GM12878 (cell line): ENCODE measurements at regions not wholly inside any gene's neighbourhood (a gene's known extent, or its start where the extent isn't known, plus 50 kb on each side); places are given as distances from the start of the nearest gene placed in this dataset.

ENCODE experiments used
- ATAC-seq: fragments of 200-7000 bp; cut with Tn5 transposase; 3 replicates; pipeline ENCODE4 v1.9.1; 2020; ENCODE audit warnings: mild to moderate bottlenecking, moderate library complexity
- BruUV-seq: library from RNA; stranded (reverse); fragments of 400-500 nt; replicated peaks from 2 replicates; lab custom pipeline; 2021; lab: Mats Ljungman, UMichigan
- CTCF ChIA-PET: fragments of 300-600 bp; sonication (Branson Sonifier 250); formaldehyde crosslinking; extraction: SDS; loops from one replicate; lab custom pipeline; 2021; ENCODE audit warnings: inconsistent platforms; lab: Yijun Ruan, JAX
- POLR2A ChIA-PET: fragments of 350-600 bp; formaldehyde crosslinking; extraction: SDS; loops from one replicate; lab custom pipeline; 2021; ENCODE audit warnings: inconsistent platforms; lab: Charles Lee
- RAD21 ChIA-PET: fragments of 300-600 bp; sonication (Branson Sonifier 250); formaldehyde crosslinking; loops from one replicate; lab custom pipeline; 2023; ENCODE audit warnings: antibody characterized with exemption; ENCODE audit not compliant: unreplicated experiment; lab: Charles Lee
- SMC1A ChIA-PET: fragments of 300-600 bp; sonication (Branson Sonifier 250); formaldehyde crosslinking; loops from one replicate; lab custom pipeline; 2023; ENCODE audit not compliant: unreplicated experiment, uncharacterized antibody; lab: Charles Lee
- DNase-seq: peaks from one replicate; pipeline ENCODE4 v3.0.0-alpha.2; 2011; ENCODE audit warnings: low read depth, low spot score
- FAIRE-seq: peaks from 3 replicates; lab custom pipeline; 2011; peaks lifted over from hg19 to GRCh38; lab: Jason Lieb, UNC
- H2AFZ ChIP-seq: 2 replicates; pipeline ENCODE4 v1.6.0; 2011; ENCODE audit warnings: low read depth, low read length, control low read depth; ENCODE audit not compliant: control insufficient read depth
- H3K27ac ChIP-seq: 2 replicates; pipeline ENCODE4 v1.5.1; 2011; ENCODE audit warnings: control low read depth; ENCODE audit not compliant: control insufficient read depth, insufficient read depth
- H3K27me3 ChIP-seq, 2 experiments: replicated peaks in 1 of 2; 2 replicates each; pipeline versions ENCODE4 v1.6.0 to v1.6.1; 2011; ENCODE audit warnings: low read length in 1 of 2; ENCODE audit not compliant: control insufficient read depth in 2 of 2, insufficient read depth in 2 of 2
- H3K36me3 ChIP-seq, 2 experiments: 2 replicates each; pipeline ENCODE4 v1.5.1; 2011; ENCODE audit warnings: low read length in 1 of 2; ENCODE audit not compliant: control insufficient read depth in 2 of 2, insufficient read depth in 2 of 2
- H3K4me1 ChIP-seq: 2 replicates; pipeline ENCODE4 v1.6.1; 2011; ENCODE audit warnings: mild to moderate bottlenecking, low read length, moderate library complexity, mixed read lengths; ENCODE audit not compliant: control insufficient read depth, insufficient read depth
- H3K4me2 ChIP-seq: 2 replicates; pipeline ENCODE4 v1.6.0; 2011; ENCODE audit warnings: control low read depth; ENCODE audit not compliant: control insufficient read depth, insufficient read depth
- H3K4me3 ChIP-seq: fragments of 200-600 bp; sonication (generic); 2 replicates; pipeline ENCODE4 v1.5.1; 2016
- H3K79me2 ChIP-seq: 2 replicates; pipeline ENCODE4 v1.6.0; 2011; ENCODE audit warnings: low read length; ENCODE audit not compliant: control insufficient read depth, insufficient read depth
- H3K9ac ChIP-seq: 2 replicates; pipeline ENCODE4 v1.8.0; 2011; ENCODE audit warnings: low read length, control low read depth, mixed read lengths; ENCODE audit not compliant: control insufficient read depth, insufficient read depth
- H3K9me3 ChIP-seq: replicated peaks from 3 replicates; pipeline ENCODE4 v1.5.1; 2011; ENCODE audit warnings: mild to moderate bottlenecking, low read length; ENCODE audit not compliant: control insufficient read depth, insufficient read depth
- H4K20me1 ChIP-seq: 2 replicates; pipeline ENCODE4 v1.6.0; 2011; ENCODE audit not compliant: control insufficient read depth, insufficient read depth
- BACH1 ChIP-seq: fragments of 450-650 bp; IDR thresholded peaks from 2 replicates; pipeline ENCODE4 v1.6.1; 2017; ENCODE audit warnings: mild to moderate bottlenecking, borderline replicate concordance
- BRCA1 ChIP-seq: IDR thresholded peaks from 2 replicates; pipeline ENCODE4 v1.6.1; 2011; ENCODE audit warnings: low read depth, low read length, improper control_type of control experiment
- CBX3 ChIP-seq: fragments of 200-600 bp; sonication (generic); IDR thresholded peaks from 2 replicates; pipeline ENCODE4 v1.6.1; 2016; ENCODE audit warnings: low read depth, borderline replicate concordance
- FOXK2 ChIP-seq: fragments of 450-650 bp; IDR thresholded peaks from 2 replicates; pipeline ENCODE4 v1.6.1; 2017; ENCODE audit warnings: mild to moderate bottlenecking, moderate library complexity
- GATAD2B ChIP-seq: fragments of 450-650 bp; conservative IDR thresholded peaks from 2 replicates; pipeline ENCODE4 v1.6.1; 2017; ENCODE audit warnings: low read depth, mild to moderate bottlenecking, moderate library complexity
- HDAC6 ChIP-seq: fragments of 200-600 bp; sonication (generic); IDR thresholded peaks from one replicate; pipeline ENCODE4 v1.8.0; 2017; ENCODE audit warnings: antibody characterized with exemption; ENCODE audit not compliant: unreplicated experiment
- HDGF ChIP-seq: fragments of 450-650 bp; IDR thresholded peaks from 2 replicates; pipeline ENCODE4 v1.6.1; 2016; ENCODE audit warnings: antibody characterized with exemption
- IKZF2 ChIP-seq, 2 experiments: fragments of 450-650 bp; IDR thresholded peaks; 2 replicates each; pipeline ENCODE4 v1.6.1; 2017; ENCODE audit warnings: mild to moderate bottlenecking in 2 of 2, moderate library complexity in 2 of 2
- KAT2A ChIP-seq: conservative IDR thresholded peaks from 2 replicates; pipeline ENCODE4 v1.6.1; 2011; ENCODE audit warnings: low read depth, low read length; ENCODE audit not compliant: control insufficient read depth
- MAX ChIP-seq: IDR thresholded peaks from 2 replicates; pipeline ENCODE4 v1.6.1; 2012; ENCODE audit warnings: low read depth, low read length, improper control_type of control experiment
- MTA2 ChIP-seq: fragments of 450-650 bp; IDR thresholded peaks from 2 replicates; pipeline ENCODE4 v1.6.1; 2016; ENCODE audit warnings: low read depth, mild to moderate bottlenecking, moderate library complexity
- NR2C2 ChIP-seq: IDR thresholded peaks from 2 replicates; pipeline ENCODE4 v1.6.1; 2011; ENCODE audit warnings: borderline replicate concordance, low read depth; ENCODE audit not compliant: control insufficient read depth, insufficient read length
- POLR2A ChIP-seq: IDR thresholded peaks from 2 replicates; pipeline ENCODE4 v1.6.1; 2011; ENCODE audit warnings: low read depth, mild to moderate bottlenecking, low read length
- RAD51 ChIP-seq: fragments of 450-650 bp; IDR thresholded peaks from 2 replicates; pipeline ENCODE4 v1.6.1; 2016; ENCODE audit warnings: moderate library complexity, mild to moderate bottlenecking, inconsistent platforms
- ZNF622 ChIP-seq: fragments of 450-650 bp; IDR thresholded peaks from 2 replicates; pipeline ENCODE4 v1.6.1; 2017; ENCODE audit warnings: mild to moderate bottlenecking, inconsistent platforms
- WGBS: methylation state at CpG from one replicate; pipeline ENCODE4 v1.1.6; 2016; ENCODE audit warnings: low lambda C conversion rate; ENCODE audit not compliant: insufficient replicate concordance, insufficient coverage; ENCODE audit errors: missing lambda C conversion rate; 5-methylcytosine and 5-hydroxymethylcytosine counted together
- in situ Hi-C: fragments of 300-500 bp; cut with MboI; formaldehyde crosslinking; loops from 9 replicates; pipeline ENCODE4 v1.14.3; 2018; ENCODE audit warnings: mixed read lengths
- intact Hi-C: fragments of 100-400 bp; cut with micrococcal nuclease; formaldehyde crosslinking; loops from one replicate; pipeline ENCODE4 v1.14.2; 2022; ENCODE audit not compliant: unreplicated experiment
- TF ChIP-seq, protein P1 (sequence below): fragments of 450-650 bp; IDR thresholded peaks from 2 replicates; pipeline ENCODE4 v1.6.1; 2018; ENCODE audit warnings: borderline replicate concordance, mild to moderate bottlenecking; ENCODE audit not compliant: partially characterized antibody
- TF ChIP-seq, protein P2 (sequence below): fragments of 450-650 bp; IDR thresholded peaks from 2 replicates; pipeline ENCODE4 v1.6.1; 2016; ENCODE audit warnings: mild to moderate bottlenecking

DNA sequence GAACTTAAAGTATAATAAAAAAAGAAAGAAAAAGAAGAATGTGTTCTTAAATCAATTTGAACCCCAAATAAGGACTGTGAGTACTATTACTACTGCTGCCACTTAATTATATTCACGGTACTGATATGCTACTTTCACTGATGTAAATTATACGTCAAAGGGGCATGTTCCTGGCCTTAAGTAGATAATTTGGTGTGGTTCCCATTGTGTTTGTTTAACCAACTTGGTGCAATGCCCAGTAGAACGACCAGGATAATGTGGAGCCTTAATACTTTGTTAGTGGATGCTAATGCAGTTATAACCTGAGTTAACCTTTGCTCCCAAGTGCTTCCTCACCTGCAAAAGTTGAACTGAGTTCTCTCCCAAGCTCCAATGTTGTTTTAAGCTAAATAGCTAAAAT lies 142.0 kb downstream of the NR4A2 start:
- Histone ChIP-seq H3K36me3 (no peaks in the 10 kb centered on the region), H3K9ac (no peak overlapping the region), H4K20me1 (no peaks in the 10 kb centered on the region), H3K79me2 (no peaks in the 10 kb centered on the region), H3K27ac (no peak overlapping the region), H2AFZ (no peak overlapping the region), H3K4me1 (no peaks in the 10 kb centered on the region), H3K4me3 (no peak overlapping the region), H3K4me2 (no peak overlapping the region), H3K9me3 (no peaks in the 10 kb centered on the region), H3K27me3 (no peaks in the 10 kb centered on the region)
- ChIA-PET SMC1A (interaction anchor here (2.0 kb wide), 1 partner anchor 32 kb away, joined by 6 read pairs; no protein-coding TSS in a partner anchor), POLR2A (no interaction called here), CTCF (interaction anchor here (1.5 kb wide), 1 partner anchor 132 kb away, joined by 3 read pairs; no protein-coding TSS in a partner anchor), RAD21 (no interaction called here)
- in situ Hi-C loops (no loop called here), intact Hi-C loops (no loop called here)
- ATAC-seq (no peak), FAIRE-seq (no peak), DNase-seq (no peak)
- TF ChIP-seq BRCA1 (no peak), HDGF (no peak), CBX3 (no peak), GATAD2B (no peak), KAT2A (no peak), BACH1 (no peak), HDAC6 (no peak), MAX (no peak), FOXK2 (no peak), NR2C2 (no peak), MTA2 (no peak), IKZF2 (IDR thresholded peaks at IDR 0.05) (no peak), ZNF622 (no peak), RAD51 (no peak), POLR2A (no peak)
- TF ChIP-seq, protein P1, sequence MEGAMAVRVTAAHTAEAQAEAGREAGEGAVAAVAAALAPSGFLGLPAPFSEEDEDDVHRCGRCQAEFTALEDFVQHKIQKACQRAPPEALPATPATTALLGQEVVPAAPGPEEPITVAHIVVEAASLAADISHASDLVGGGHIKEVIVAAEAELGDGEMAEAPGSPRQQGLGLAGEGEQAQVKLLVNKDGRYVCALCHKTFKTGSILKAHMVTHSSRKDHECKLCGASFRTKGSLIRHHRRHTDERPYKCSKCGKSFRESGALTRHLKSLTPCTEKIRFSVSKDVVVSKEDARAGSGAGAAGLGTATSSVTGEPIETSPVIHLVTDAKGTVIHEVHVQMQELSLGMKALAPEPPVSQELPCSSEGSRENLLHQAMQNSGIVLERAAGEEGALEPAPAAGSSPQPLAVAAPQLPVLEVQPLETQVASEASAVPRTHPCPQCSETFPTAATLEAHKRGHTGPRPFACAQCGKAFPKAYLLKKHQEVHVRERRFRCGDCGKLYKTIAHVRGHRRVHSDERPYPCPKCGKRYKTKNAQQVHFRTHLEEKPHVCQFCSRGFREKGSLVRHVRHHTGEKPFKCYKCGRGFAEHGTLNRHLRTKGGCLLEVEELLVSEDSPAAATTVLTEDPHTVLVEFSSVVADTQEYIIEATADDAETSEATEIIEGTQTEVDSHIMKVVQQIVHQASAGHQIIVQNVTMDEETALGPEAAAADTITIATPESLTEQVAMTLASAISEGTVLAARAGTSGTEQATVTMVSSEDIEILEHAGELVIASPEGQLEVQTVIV = no peak
- TF ChIP-seq, protein P2, sequence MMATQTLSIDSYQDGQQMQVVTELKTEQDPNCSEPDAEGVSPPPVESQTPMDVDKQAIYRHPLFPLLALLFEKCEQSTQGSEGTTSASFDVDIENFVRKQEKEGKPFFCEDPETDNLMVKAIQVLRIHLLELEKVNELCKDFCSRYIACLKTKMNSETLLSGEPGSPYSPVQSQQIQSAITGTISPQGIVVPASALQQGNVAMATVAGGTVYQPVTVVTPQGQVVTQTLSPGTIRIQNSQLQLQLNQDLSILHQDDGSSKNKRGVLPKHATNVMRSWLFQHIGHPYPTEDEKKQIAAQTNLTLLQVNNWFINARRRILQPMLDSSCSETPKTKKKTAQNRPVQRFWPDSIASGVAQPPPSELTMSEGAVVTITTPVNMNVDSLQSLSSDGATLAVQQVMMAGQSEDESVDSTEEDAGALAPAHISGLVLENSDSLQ = no peak
- BruUV-seq = no TSS peak
- WGBS = 0% methylated on average over 3 of the region's 3 CpGs
